Non-pigmented ciliary epithelial cell (primary cell): ENCODE measurements at regions not wholly inside any gene's neighbourhood (a gene's known extent, or its start where the extent isn't known, plus 50 kb on each side); places are given as distances from the start of the nearest gene placed in this dataset.

Experiments used
- DNase-seq: peaks from one replicate; pipeline ENCODE4 v3.0.0-alpha.2; 2010; ENCODE audit warnings: low read depth

GRCh38 chr2:240209493-240209892 is 69.0 kb upstream of the OTOS start:
- DNase-seq: no peak

GRCh38 chr2:240210198-240210965 is 69.9 kb upstream of the OTOS start:
- DNase-seq: no peak

- no peak for DNase-seq
Observed at GRCh38 chr2:240211096-240211495, 70.6 kb upstream of the OTOS start.

- DNase-seq: no peak
Observed at GRCh38 chr2:240211598-240212424, 71.4 kb upstream of the OTOS start.

GRCh38 chr2:240212425-240213225 is 72.2 kb upstream of the OTOS start:
- no peak for DNase-seq

- DNase-seq: no peak
Observed at GRCh38 chr2:240213226-240213475, 72.7 kb upstream of the OTOS start.

- no peak for DNase-seq
Observed at GRCh38 chr2:240213476-240214421, 73.3 kb upstream of the OTOS start.

- no peak for DNase-seq
Observed at GRCh38 chr2:240214790-240215675, 74.6 kb upstream of the OTOS start.

- no peak for DNase-seq
Observed at GRCh38 chr2:240215676-240216051, 75.2 kb upstream of the OTOS start.

- DNase-seq: no peak
Observed at GRCh38 chr2:240216167-240216566, 75.7 kb upstream of the OTOS start.

- no peak for DNase-seq
Observed at GRCh38 chr2:240217431-240218301, 77.2 kb upstream of the OTOS start.

- DNase-seq: no peak
Observed at GRCh38 chr2:240219208-240219890, 78.9 kb upstream of the OTOS start.

GRCh38 chr2:240220371-240220770 is 79.9 kb upstream of the OTOS start:
- peak; percentile 19 for DNase-seq

GRCh38 chr2:240223631-240224030 is 83.2 kb upstream of the OTOS start:
- DNase-seq: no peak

GRCh38 chr2:240224676-240225075 is 84.2 kb upstream of the OTOS start:
- DNase-seq: no peak

GRCh38 chr2:240225131-240225530 is 84.7 kb upstream of the OTOS start:
- DNase-seq: no peak

- no peak for DNase-seq
Observed at GRCh38 chr2:240225660-240226475, 85.4 kb upstream of the OTOS start.
